Dendritic cell treated with granulocyte-macrophage colony-stimulating factor and Interleukin-4, amounts not matched to agents 40 ng/mL and 50 ng/mL, for 4 days (primary cell): ENCODE measurements at regions not wholly inside any gene's neighbourhood (a gene's known extent, or its start where the extent isn't known, plus 50 kb on each side); places are given as distances from the start of the nearest gene placed in this dataset.
A peak's percentile ranks its signal among the peaks of the same experiment; 100 is the strongest.
"Not testable (repeated sequence)": the region's sequence is repeated elsewhere in the genome, so short reads cannot be mapped to it uniquely, and the experiment has no call there.

ENCODE experiments used
- H3K27ac Mint-ChIP-seq: one replicate; pipeline ENCODE4 v1.8.0; 2022; ENCODE audit warnings: mild to moderate bottlenecking, mixed read lengths
- H3K27me3 Mint-ChIP-seq: one replicate; pipeline ENCODE4 v1.8.0; 2022; ENCODE audit warnings: mild to moderate bottlenecking, mixed read lengths
- H3K36me3 Mint-ChIP-seq: one replicate; pipeline ENCODE4 v1.8.0; 2022; ENCODE audit warnings: low read depth, mixed read lengths
- H3K4me1 Mint-ChIP-seq: one replicate; pipeline ENCODE4 v1.8.0; 2022; ENCODE audit warnings: low read depth, mixed read lengths
- H3K4me3 Mint-ChIP-seq: one replicate; pipeline ENCODE4 v1.8.0; 2022; ENCODE audit warnings: mild to moderate bottlenecking, moderate library complexity, mixed read lengths
- H3K9me3 Mint-ChIP-seq: one replicate; pipeline ENCODE4 v1.8.0; 2022; ENCODE audit warnings: mixed read lengths
- intact Hi-C: fragments of 100-400 bp; cut with micrococcal nuclease; formaldehyde crosslinking; loops from one replicate; pipeline ENCODE4 v1.15.0; 2022

DNA sequence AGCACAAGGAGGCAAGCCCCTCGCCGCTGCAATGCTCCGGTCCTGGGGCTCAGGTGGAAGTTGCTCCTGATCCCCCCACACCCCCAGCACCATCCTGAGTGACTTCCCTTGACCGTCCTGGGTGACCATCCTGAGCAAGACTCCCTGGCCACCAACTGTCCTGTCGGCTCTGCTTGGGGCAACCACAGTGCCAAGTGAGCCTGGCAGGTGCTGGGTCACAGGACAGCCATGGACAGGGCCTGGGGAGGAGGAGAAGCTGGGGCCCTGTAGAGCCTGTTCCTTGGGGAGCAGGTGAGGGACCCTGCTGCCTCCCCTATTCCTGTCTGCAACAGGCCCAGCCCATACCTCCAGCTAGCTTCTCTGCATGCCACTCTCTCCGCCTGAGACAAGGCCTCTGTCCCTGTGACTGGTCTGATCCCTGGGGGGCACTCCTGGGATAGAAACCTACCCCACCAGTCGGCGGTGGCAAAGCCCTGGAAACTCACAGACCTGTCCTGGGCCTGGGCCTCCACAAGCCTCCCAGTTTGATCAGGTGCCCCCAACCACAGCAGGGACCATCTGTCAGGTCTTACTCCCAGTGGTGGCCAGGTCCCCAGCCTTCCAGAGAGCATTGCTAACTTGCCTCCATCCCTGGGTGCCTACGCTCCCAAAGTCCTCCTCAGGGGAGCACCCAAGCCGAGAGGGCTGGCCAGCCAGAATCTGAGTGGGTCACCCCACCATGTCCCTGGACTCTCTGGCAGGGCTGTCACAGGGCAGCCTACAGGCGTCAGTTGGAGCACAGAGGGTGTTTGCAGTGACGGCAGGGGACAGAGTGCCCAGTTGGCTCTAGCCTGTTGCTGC is 68.7 kb upstream of the WNT7B start:
- Mint-ChIP-seq H3K27ac (peak overlapping the region; percentile 97), H3K4me1 (peaks cover 73% of the 10 kb centered on the region), H3K4me3 (peak overlapping the region; percentile 87), H3K27me3 (no peaks in the 10 kb centered on the region), H3K36me3 (peaks cover 23% of the 10 kb centered on the region), H3K9me3 (no peaks in the 10 kb centered on the region)
- intact Hi-C loops = loop anchor here (2.0 kb wide), 1 partner anchor 39 kb away; no protein-coding TSS in a partner anchor

DNA sequence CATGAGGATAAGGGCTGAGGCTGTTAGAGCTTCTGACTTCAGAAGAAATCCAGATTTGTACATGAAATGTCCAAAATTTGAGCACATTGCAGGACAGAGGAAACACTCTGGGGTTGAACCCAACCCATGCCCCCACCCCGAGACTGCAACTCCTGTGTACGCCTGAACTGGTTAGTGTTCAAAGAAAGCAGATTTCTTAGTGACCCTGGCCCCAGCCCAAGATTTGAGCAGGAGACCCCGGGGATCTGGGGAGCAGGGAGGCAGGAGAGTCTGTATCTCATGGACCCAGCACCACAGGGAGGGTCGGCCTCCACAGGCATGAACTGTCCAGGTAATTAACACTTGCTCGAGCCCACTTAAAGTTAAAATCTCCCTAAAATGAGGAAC is 69.3 kb upstream of the WNT7B start:
- H3K36me3 Mint-ChIP-seq = peaks cover 30% of the 10 kb centered on the region
- peak overlapping the region; percentile 87 for H3K4me3 Mint-ChIP-seq
- peak overlapping the region; percentile 97 for H3K27ac Mint-ChIP-seq
- intact Hi-C loops = loop anchor here (2.0 kb wide), 1 partner anchor 39 kb away; no protein-coding TSS in a partner anchor
- H3K9me3 Mint-ChIP-seq = no peaks in the 10 kb centered on the region
- peaks cover 73% of the 10 kb centered on the region for H3K4me1 Mint-ChIP-seq
- no peaks in the 10 kb centered on the region for H3K27me3 Mint-ChIP-seq

DNA sequence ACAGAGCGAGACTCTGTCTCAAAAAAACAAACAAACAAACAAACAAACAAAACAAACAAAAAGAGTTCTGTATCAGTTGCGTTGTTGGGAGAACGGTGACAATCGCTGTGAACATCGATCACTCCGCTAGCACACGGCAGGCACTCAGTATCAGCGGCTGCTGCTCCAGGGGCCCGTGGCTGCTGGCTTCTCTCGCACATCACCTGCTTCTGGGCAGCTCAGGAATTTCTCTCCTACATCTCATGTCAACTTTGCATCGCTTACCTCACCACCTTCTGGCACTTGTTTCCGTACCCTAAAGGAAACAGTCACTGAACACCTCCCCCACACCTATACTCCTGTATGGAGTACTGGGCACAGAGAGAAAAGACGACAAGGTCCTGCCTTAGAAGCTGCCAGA is 70.3 kb upstream of the WNT7B start:
- H3K9me3 Mint-ChIP-seq = no peaks in the 10 kb centered on the region
- peaks cover 76% of the 10 kb centered on the region for H3K4me1 Mint-ChIP-seq

DNA sequence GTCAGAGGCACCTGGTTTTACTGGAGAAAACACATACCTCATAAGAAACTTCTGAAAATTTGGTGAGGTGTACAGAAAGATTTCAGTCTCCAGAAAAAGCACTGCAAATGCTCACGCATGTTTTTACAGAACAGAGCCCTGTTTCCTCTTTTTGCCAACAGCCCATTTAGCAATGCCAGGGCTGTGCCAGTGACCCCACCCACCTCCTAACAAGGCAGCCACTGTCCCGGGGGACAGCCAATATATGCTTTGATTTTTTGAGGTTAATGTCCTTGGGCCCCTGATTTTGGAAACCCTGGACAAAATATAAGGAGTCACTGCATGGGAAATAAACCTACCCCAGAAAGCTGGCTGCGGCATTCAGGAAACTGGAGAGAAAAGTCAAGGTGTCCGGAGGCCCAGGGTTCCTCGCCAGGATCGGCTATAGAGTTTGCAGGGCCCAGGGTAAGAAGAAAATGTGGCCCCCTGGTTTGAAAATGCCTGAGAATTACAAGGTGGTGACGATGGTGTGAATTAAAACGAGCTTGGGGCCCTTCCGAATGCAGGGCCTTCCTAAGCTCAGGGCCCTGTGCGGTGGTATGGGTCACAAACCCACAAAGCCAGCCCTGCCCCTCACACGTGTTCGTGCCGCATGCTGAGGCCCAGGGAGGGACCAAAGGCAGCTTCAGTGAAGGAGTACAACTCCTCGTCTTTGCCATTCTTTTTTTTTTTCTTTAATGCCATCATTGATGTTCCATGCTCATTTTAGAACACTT is 71.1 kb upstream of the WNT7B start:
- H3K27ac Mint-ChIP-seq = peak overlapping the region; percentile 97
- H3K27me3 Mint-ChIP-seq = no peaks in the 10 kb centered on the region
- peaks cover 37% of the 10 kb centered on the region for H3K36me3 Mint-ChIP-seq
- no peaks in the 10 kb centered on the region for H3K9me3 Mint-ChIP-seq
- H3K4me1 Mint-ChIP-seq = peaks cover 84% of the 10 kb centered on the region
- peak overlapping the region; percentile 87 for H3K4me3 Mint-ChIP-seq
- intact Hi-C loops = loop anchor here (2.0 kb wide), 1 partner anchor 41 kb away; no protein-coding TSS in a partner anchor

More for the DNA sequence above, 70.3 kb upstream of the WNT7B start:
- H3K36me3 Mint-ChIP-seq = peaks cover 33% of the 10 kb centered on the region
- H3K27me3 Mint-ChIP-seq = no peaks in the 10 kb centered on the region
- intact Hi-C loops = loop anchor here (2.0 kb wide), 1 partner anchor 40 kb away; no protein-coding TSS in a partner anchor
- peak overlapping the region; percentile 87 for H3K4me3 Mint-ChIP-seq
- peak overlapping the region; percentile 97 for H3K27ac Mint-ChIP-seq

DNA sequence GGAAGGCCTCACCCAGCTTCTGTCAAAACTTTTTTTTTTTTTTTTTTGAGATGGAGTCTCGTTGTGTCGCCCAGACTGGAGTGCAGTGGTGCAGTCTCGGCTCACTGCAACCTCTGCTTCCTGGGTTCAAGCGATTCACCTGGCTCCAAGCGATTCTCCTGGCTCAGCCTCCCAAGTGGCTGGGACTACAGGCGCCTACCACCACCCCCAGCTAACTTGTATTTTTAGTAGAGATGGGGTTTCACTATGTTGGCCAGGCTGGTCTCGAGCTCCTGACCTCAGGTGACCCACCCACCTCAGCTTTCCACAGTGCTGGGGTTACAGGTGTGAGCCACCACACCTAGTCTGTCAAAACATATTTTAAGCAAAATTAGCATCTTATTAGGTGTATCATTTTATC is 71.7 kb upstream of the WNT7B start:
- peaks cover 82% of the 10 kb centered on the region for H3K4me1 Mint-ChIP-seq
- H3K27me3 Mint-ChIP-seq, H3K4me3 Mint-ChIP-seq, H3K9me3 Mint-ChIP-seq, intact Hi-C loops: not testable (repeated sequence)
- H3K27ac Mint-ChIP-seq = peak overlapping the region; percentile 97
- H3K36me3 Mint-ChIP-seq = peaks cover 43% of the 10 kb centered on the region

DNA sequence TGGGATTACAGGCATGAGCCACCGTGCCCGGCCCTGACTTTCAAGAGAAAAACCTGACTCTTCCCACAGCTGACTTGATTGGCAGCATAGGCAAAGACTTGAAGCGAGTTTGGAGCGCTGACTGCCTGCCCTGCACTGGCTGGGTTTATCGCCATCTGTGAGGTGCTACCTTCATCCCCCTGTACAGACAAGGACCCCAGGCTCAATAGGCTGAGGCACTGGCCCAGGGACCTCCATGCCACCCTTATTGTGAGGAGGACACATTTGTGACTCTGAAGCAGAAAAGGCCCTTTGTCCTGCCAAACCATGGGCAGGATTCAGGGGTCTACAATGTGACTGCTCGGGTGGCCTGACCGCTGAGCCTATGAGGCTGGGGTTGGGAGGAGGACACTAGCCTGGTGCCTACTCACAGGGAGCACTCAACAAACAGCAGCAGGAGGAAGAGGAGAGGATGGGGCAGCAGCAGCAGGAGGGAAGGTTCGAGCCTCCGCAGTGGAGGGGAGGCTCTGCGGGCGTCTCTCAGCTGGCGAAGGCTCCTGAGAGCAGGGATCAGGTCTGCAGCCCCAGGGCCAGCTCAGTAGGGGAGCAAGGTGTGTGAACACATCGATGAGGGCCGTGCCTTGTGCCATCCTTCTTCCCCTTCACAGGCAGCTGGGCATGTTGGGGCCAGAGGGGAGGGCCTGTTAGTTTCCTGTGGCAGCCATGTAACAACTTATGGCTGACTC is 72.9 kb upstream of the WNT7B start:
- intact Hi-C loops = no loop called here
- H3K4me1 Mint-ChIP-seq = peaks cover 76% of the 10 kb centered on the region
- peaks cover 36% of the 10 kb centered on the region for H3K36me3 Mint-ChIP-seq
- H3K27me3 Mint-ChIP-seq = no peaks in the 10 kb centered on the region
- peak overlapping the region; percentile 96 for H3K27ac Mint-ChIP-seq
- H3K4me3 Mint-ChIP-seq = no peak overlapping the region
- H3K9me3 Mint-ChIP-seq = no peaks in the 10 kb centered on the region

DNA sequence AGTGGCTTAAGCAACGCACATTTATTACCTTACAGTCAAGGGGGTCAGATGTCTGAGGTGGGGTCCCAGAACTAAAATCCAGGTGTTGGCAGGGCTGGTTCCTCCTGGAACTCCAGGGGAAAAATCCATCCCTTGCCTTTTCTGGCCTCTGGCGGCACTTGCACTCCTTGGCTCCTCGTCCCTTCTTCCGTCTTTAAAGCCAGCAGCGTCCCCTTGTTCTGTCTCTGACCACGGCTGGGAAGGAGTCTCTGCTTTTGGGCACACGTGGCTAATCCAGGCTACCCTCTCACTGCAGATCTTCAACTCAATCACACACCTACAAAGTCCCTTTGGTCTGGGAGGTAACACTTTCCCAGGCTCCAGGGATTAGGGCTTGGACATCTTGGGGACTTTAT is 73.5 kb upstream of the WNT7B start:
- Mint-ChIP-seq H3K27ac (peak overlapping the region; percentile 96), H3K27me3 (no peaks in the 10 kb centered on the region), H3K4me3 (no peak overlapping the region)

DNA sequence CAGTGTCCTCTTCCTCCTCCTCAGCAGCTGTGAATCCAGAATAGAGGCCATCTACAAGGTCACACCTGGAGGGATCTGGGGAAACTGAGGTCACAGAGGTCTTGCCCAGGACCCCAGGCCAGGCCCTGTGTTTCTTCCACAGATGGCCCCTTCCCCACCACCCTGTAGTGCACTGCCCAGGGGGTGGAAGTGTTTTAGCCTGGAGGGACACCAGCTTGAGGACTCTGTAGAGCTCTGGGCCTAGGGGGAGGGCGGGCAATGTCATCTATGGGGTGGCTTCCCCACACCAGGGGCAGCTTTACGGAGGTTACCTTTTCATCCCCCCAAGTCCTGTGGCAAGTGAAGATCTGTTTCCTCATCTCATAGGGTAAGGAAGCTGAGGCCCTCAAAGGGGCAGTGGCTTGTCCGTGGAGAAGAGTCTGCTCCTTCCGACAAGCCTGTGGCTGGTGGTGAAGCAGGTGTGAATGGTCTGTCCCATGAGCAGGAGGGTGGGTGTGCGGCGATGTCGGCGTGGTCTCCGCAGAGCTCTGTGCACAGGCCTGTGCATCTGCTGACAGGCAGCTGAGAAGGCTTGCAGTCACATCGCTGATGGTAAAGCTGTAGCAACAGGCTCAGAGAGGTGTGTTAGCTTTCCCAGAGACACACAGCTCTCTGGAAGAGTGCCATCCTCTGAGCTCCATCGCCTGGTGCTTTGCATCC is 74.1 kb upstream of the WNT7B start:
- Mint-ChIP-seq H3K4me3 (no peak overlapping the region), H3K9me3 (no peaks in the 10 kb centered on the region), H3K4me1 (peaks cover 78% of the 10 kb centered on the region), H3K27ac (peak overlapping the region; percentile 96), H3K27me3 (no peaks in the 10 kb centered on the region), H3K36me3 (peaks cover 46% of the 10 kb centered on the region)
- intact Hi-C loops = no loop called here

More for the DNA sequence above, 73.5 kb upstream of the WNT7B start:
- Mint-ChIP-seq H3K36me3 (peaks cover 40% of the 10 kb centered on the region), H3K9me3 (no peaks in the 10 kb centered on the region), H3K4me1 (peaks cover 78% of the 10 kb centered on the region)
- intact Hi-C loops = no loop called here

DNA sequence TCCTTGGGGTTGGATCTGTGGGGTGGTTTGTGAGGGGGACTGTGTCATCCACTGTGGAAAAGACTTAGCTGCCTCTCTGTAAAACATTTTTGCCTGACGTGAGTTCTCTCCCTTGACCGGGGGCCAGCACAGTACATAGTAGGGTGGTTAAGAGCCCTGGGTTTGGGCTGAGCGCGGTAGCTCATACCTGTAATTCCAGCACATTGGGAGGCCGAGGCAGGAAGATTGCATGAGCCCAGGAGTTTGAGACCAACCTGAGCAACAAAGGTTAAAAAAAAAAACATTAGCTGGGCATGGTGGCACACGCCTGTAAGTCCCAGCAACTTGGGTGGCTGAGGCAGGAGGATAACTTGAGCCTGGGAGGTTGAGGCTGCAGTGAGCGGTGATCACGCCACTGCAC is 74.7 kb upstream of the WNT7B start:
- H3K4me3 Mint-ChIP-seq = no peak overlapping the region
- H3K9me3 Mint-ChIP-seq = no peaks in the 10 kb centered on the region
- no peaks in the 10 kb centered on the region for H3K27me3 Mint-ChIP-seq
- H3K4me1 Mint-ChIP-seq = peaks cover 78% of the 10 kb centered on the region
- H3K27ac Mint-ChIP-seq = peak overlapping the region; percentile 96
- peaks cover 52% of the 10 kb centered on the region for H3K36me3 Mint-ChIP-seq
- intact Hi-C loops = no loop called here

DNA sequence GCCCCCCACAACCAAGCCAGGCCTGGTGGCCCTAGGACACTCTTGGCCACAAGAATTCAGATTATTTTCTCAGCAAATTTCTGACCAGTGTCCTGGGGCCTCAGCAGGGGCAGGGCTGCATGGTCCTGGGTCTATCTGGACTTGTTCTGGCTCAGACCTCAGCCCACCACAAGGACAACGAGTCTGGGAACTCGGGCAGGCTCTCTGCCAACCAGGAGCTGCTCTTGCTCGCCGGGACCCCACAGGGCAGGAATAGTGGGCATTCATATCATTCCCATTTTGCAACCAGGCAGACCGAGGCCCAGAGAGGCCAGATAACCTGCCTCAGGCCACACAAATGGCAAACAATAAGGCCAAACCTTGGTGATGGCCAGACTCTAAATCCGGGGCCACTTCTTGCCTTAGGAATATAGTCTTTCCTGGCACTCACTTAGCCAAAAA is 75.4 kb upstream of the WNT7B start:
- Mint-ChIP-seq H3K27ac (peak overlapping the region; percentile 96), H3K27me3 (no peaks in the 10 kb centered on the region), H3K36me3 (peaks cover 52% of the 10 kb centered on the region), H3K4me1 (peaks cover 75% of the 10 kb centered on the region), H3K4me3 (peak overlapping the region; percentile 94), H3K9me3 (no peaks in the 10 kb centered on the region)
- intact Hi-C loops = no loop called here

DNA sequence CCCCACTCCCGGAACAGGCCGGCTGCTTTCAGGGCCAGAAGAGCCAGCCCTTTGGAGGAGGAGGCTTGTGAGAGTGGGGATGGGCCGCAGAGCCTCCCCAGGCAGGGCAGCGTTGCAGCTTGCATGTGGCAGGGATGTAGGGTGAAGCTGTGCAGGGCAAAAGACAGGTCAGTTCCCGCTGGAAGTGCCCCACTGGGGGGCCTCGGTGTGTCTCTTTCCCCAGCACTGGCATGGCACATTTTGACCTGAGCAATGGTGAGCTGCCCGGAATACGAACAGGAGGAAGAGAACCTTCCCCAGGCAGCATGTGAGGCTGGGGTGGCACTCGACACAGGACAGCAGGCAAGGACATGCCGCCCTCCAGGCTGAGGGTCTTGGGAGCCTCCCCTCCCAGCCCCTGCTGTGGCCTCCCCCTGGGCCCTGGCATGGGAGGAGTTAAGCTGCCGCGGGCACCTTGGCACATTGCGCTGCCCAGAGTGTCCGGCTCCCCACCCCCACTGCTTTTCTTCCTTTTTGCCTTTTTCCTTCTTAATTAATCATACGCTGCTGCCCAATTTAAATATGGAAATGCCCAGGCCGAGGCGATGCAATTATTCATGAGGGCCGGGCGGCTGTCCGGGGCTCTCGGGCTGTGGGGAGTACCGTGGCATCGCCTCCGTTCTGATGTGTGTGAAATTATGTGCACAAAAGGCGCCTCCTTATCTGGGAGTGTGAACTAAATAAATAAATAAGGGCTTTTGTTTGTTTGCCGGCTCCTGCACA is 76.0 kb upstream of the WNT7B start:
- Mint-ChIP-seq H3K27me3 (no peaks in the 10 kb centered on the region), H3K4me1 (peaks cover 75% of the 10 kb centered on the region), H3K4me3 (peak overlapping the region; percentile 94), H3K36me3 (peaks cover 52% of the 10 kb centered on the region), H3K27ac (peak overlapping the region; percentile 96), H3K9me3 (no peaks in the 10 kb centered on the region)
- intact Hi-C loops = no loop called here

DNA sequence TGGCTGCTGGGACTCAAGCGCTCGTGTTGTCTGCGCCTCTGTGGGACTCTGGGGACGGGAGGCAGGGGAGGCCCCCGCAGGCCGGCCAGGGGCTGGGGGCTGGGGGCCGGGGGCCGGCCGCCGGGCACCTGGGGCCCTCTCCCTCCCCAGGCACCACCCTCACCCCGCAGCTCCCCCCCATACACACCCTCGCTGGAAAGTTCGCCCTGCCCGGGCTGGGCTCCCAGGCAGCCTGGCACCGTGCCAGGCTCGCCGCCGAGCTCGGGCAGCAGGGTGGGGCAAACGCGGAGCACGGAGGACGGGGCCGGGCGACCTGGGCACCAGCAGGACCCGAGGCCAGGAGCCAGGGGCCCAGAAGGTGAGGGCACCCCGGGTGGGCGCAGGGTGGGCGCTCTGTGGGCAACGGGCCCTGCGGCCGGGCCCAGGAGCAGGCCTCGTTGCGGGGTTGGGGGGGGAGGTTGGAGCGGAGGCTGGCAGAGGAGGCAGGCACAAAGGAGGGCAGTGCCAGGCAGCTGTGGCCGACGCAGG is 76.7 kb upstream of the WNT7B start:
- intact Hi-C loops = loop anchor here (2.0 kb wide), 1 partner anchor 15 kb away; no protein-coding TSS in a partner anchor
- H3K4me1 Mint-ChIP-seq = peaks cover 72% of the 10 kb centered on the region
- H3K9me3 Mint-ChIP-seq = no peaks in the 10 kb centered on the region
- peak overlapping the region; percentile 94 for H3K4me3 Mint-ChIP-seq
- H3K27me3 Mint-ChIP-seq = no peaks in the 10 kb centered on the region
- H3K36me3 Mint-ChIP-seq = peaks cover 55% of the 10 kb centered on the region
- peak overlapping the region; percentile 96 for H3K27ac Mint-ChIP-seq
